ENCODE measurements at regions not wholly inside any gene's neighbourhood (a gene's known extent, or its start where the extent isn't known, plus 50 kb on each side); places are given as distances from the start of the nearest gene placed in this dataset.

DNA sequence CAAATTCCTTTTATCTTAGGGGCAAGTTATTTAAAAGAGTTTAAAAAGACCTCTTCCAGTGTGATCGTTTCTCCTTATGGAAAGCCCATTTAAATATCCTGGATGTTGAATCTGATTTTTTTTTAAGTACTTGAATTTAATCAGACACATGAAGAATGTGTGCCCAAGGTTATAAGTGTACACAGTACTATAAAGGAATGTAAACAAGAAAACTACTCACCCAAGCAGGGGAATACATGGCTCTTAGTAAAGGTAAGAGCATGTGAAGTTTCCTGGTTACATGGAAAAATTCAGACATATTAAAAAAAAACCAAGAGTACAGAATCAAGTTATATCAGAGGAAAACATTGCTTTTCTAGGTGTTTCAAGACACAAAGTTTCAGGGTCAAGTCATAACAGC is 546.9 kb downstream of the MATN1 start:
- Histone ChIP-seq H3K9ac (ENCODE audit: low read depth in 1 of 2, low read length in 2 of 2) (no peak overlapping the region), H3K4me3 (ENCODE audit: low read depth in 1 of 3, low read length in 3 of 3) (no peak overlapping the region), H3K27ac (ENCODE audit: low read depth in 1 of 2, low read length in 2 of 2) (no peak overlapping the region), H3K9me3 (ENCODE audit: control insufficient read depth in 4 of 4, low read length in 3 of 4) (no peaks in the 10 kb centered on the region), H3K4me1 (ENCODE audit: control insufficient read depth in 4 of 4, insufficient read depth in 4 of 4, low read length in 3 of 4) (no peaks in the 10 kb centered on the region), H3K36me3 (ENCODE audit: control insufficient read depth in 4 of 4, insufficient read depth in 3 of 4, low read depth in 1 of 4, low read length in 3 of 4) (no peaks in the 10 kb centered on the region), H3K27me3 (ENCODE audit: control insufficient read depth in 4 of 4, insufficient read depth in 4 of 4, low read length in 3 of 4) (peaks cover 0 to 2% (median 0%) of the 10 kb centered on the region in 4 donors)
- TF ChIP-seq, protein P1, sequence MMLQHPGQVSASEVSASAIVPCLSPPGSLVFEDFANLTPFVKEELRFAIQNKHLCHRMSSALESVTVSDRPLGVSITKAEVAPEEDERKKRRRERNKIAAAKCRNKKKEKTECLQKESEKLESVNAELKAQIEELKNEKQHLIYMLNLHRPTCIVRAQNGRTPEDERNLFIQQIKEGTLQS (IDR thresholded peaks at IDR 0.05), result no peak
- WGBS, result 55% methylated on average over 1 of the region's 1 CpG
- DNase-seq (ENCODE audit: low spot score), result no peak

DNA sequence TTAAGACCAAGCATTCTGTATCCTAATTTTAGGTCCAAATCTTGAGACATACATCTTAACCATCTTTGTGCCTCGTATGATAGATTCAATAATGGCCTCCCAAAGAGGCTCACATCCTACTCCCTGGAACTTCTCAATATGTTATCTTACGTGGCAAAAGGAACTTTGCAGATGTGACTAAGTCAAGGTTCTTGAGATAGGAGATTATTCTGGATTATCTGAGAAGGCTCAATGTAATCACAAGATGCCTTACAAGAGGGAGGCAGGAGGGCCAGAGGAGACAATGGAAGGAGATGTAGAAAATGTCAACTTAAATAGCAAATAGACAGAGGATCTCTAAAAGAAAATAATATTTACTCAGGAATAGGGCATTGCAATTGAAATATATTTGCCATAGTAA is 548.9 kb downstream of the MATN1 start:
- no peaks in the 10 kb centered on the region for H3K4me1 ChIP-seq (ENCODE audit: control insufficient read depth in 4 of 4, insufficient read depth in 4 of 4, low read length in 3 of 4)
- H3K27me3 ChIP-seq (ENCODE audit: control insufficient read depth in 4 of 4, insufficient read depth in 4 of 4, low read length in 3 of 4), result peaks cover 0 to 2% (median 0%) of the 10 kb centered on the region in 4 donors
- H3K4me3 ChIP-seq (ENCODE audit: low read depth in 1 of 3, low read length in 3 of 3), result no peak overlapping the region
- WGBS, result 61% methylated on average over 2 of the region's 2 CpGs
- no peak overlapping the region for H3K9ac ChIP-seq (ENCODE audit: low read depth in 1 of 2, low read length in 2 of 2)
- no peak overlapping the region for H3K27ac ChIP-seq (ENCODE audit: low read depth in 1 of 2, low read length in 2 of 2)
- no peak for DNase-seq (ENCODE audit: low spot score)
- no peaks in the 10 kb centered on the region for H3K36me3 ChIP-seq (ENCODE audit: control insufficient read depth in 4 of 4, insufficient read depth in 3 of 4, low read depth in 1 of 4, low read length in 3 of 4)
- peaks cover 0 to 2% (median 0%) of the 10 kb centered on the region in 4 donors for H3K9me3 ChIP-seq (ENCODE audit: control insufficient read depth in 4 of 4, low read length in 3 of 4)
- TF ChIP-seq RAD21 (IDR thresholded peaks at IDR 0.05) (no peak), GABPA (IDR thresholded peaks at IDR 0.05 in 1 of 2, conservative IDR thresholded peaks at IDR 0.05 in 1 of 2) (no peak), FOXA1 (IDR thresholded peaks at IDR 0.05) (no peak), YY1 (IDR thresholded peaks at IDR 0.05) (no peak), FOXA2 (IDR thresholded peaks at IDR 0.05) (no peak)
- TF ChIP-seq, protein P2, sequence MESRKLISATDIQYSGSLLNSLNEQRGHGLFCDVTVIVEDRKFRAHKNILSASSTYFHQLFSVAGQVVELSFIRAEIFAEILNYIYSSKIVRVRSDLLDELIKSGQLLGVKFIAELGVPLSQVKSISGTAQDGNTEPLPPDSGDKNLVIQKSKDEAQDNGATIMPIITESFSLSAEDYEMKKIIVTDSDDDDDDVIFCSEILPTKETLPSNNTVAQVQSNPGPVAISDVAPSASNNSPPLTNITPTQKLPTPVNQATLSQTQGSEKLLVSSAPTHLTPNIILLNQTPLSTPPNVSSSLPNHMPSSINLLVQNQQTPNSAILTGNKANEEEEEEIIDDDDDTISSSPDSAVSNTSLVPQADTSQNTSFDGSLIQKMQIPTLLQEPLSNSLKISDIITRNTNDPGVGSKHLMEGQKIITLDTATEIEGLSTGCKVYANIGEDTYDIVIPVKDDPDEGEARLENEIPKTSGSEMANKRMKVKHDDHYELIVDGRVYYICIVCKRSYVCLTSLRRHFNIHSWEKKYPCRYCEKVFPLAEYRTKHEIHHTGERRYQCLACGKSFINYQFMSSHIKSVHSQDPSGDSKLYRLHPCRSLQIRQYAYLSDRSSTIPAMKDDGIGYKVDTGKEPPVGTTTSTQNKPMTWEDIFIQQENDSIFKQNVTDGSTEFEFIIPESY (IDR thresholded peaks at IDR 0.05), result no peak
- TF ChIP-seq, protein P3, sequence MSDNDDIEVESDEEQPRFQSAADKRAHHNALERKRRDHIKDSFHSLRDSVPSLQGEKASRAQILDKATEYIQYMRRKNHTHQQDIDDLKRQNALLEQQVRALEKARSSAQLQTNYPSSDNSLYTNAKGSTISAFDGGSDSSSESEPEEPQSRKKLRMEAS (IDR thresholded peaks at IDR 0.05), result no peak
- TF ChIP-seq, protein P1 (IDR thresholded peaks at IDR 0.05), result no peak
- TF ChIP-seq, protein P4, sequence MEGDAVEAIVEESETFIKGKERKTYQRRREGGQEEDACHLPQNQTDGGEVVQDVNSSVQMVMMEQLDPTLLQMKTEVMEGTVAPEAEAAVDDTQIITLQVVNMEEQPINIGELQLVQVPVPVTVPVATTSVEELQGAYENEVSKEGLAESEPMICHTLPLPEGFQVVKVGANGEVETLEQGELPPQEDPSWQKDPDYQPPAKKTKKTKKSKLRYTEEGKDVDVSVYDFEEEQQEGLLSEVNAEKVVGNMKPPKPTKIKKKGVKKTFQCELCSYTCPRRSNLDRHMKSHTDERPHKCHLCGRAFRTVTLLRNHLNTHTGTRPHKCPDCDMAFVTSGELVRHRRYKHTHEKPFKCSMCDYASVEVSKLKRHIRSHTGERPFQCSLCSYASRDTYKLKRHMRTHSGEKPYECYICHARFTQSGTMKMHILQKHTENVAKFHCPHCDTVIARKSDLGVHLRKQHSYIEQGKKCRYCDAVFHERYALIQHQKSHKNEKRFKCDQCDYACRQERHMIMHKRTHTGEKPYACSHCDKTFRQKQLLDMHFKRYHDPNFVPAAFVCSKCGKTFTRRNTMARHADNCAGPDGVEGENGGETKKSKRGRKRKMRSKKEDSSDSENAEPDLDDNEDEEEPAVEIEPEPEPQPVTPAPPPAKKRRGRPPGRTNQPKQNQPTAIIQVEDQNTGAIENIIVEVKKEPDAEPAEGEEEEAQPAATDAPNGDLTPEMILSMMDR (IDR thresholded peaks at IDR 0.05; ENCODE audit: low read depth, low read length, missing input control), result no peak

DNA sequence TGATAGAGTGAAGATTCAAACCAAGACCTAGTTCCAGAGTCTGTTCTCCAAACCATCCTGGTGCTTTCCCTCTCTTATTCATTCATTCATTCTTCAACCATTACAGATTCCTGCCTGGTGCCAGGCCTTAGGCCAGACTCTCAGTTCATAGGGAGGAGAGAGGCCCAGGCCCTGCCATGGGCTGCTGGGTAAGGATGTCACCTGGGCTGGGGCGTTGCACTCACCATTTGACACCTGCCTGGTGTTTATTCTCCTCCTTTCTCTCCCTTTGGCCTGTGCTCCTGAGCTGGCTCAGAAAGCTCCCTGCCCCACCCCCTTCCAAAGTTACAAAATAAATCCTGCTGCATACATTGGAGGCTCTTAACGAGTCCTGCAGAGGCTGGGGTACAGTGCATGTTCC is 549.8 kb downstream of the MATN1 start:
- no peak for DNase-seq (ENCODE audit: low spot score)
- no peak overlapping the region for H3K27ac ChIP-seq (ENCODE audit: low read depth in 1 of 2, low read length in 2 of 2)
- peaks cover 0 to 2% (median 0%) of the 10 kb centered on the region in 4 donors for H3K9me3 ChIP-seq (ENCODE audit: control insufficient read depth in 4 of 4, low read length in 3 of 4)
- TF ChIP-seq RAD21 (IDR thresholded peaks at IDR 0.05) (no peak), FOXA1 (IDR thresholded peaks at IDR 0.05) (no peak), RXRA (IDR thresholded peaks at IDR 0.05) (no peak)
- TF ChIP-seq, protein P2 (IDR thresholded peaks at IDR 0.05), result no peak
- H3K9ac ChIP-seq (ENCODE audit: low read depth in 1 of 2, low read length in 2 of 2), result no peak overlapping the region
- H3K4me1 ChIP-seq (ENCODE audit: control insufficient read depth in 4 of 4, insufficient read depth in 4 of 4, low read length in 3 of 4), result no peaks in the 10 kb centered on the region
- 59% methylated on average over 2 of the region's 2 CpGs for WGBS
- no peak overlapping the region for H3K4me3 ChIP-seq (ENCODE audit: low read depth in 1 of 3, low read length in 3 of 3)
- H3K36me3 ChIP-seq (ENCODE audit: control insufficient read depth in 4 of 4, insufficient read depth in 3 of 4, low read depth in 1 of 4, low read length in 3 of 4), result no peaks in the 10 kb centered on the region
- H3K27me3 ChIP-seq (ENCODE audit: control insufficient read depth in 4 of 4, insufficient read depth in 4 of 4, low read length in 3 of 4), result peaks cover 0 to 2% (median 0%) of the 10 kb centered on the region in 4 donors
